HepG2 (cell line): ENCODE measurements at regions not wholly inside any gene's neighbourhood (a gene's known extent, or its start where the extent isn't known, plus 50 kb on each side); places are given as distances from the start of the nearest gene placed in this dataset.

Experiments used
- ATF2 ChIP-seq: sonication (generic); formaldehyde crosslinking; IDR thresholded peaks from 2 replicates; pipeline ENCODE4 v1.4.0; 2020; ENCODE audit warnings: missing genetic modification reagents
- CAMTA2 ChIP-seq: sonication (generic); formaldehyde crosslinking; IDR thresholded peaks from 2 replicates; pipeline ENCODE4 v1.4.0; 2020; ENCODE audit warnings: mild to moderate bottlenecking, missing genetic modification reagents, borderline replicate concordance
- CTCF ChIP-seq: sonication (generic); formaldehyde crosslinking; IDR thresholded peaks from 2 replicates; pipeline ENCODE4 v1.5.0; 2020; ENCODE audit warnings: mild to moderate bottlenecking, missing genetic modification reagents, moderate library complexity
- GATAD2A ChIP-seq: IDR thresholded peaks from 2 replicates; pipeline ENCODE4 v1.6.1; 2016
- MAFK ChIP-seq, 2 experiments: IDR thresholded peaks in 1 of 2; conservative IDR thresholded peaks in 1 of 2; 2 replicates each; pipeline ENCODE4 v1.6.1; 2011; ENCODE audit warnings: improper control_type of control experiment in 2 of 2, low read length in 2 of 2
- MTF1 ChIP-seq: sonication (generic); formaldehyde crosslinking; IDR thresholded peaks from 2 replicates; pipeline ENCODE4 v1.5.0; 2020; ENCODE audit warnings: missing genetic modification reagents
- POLR2A ChIP-seq, 2 experiments: IDR thresholded peaks; 2 replicates each; pipeline ENCODE4 v1.6.1; 2011; ENCODE audit warnings: low read depth in 2 of 2, low read length in 2 of 2, mild to moderate bottlenecking in 1 of 2, moderate library complexity in 1 of 2; ENCODE audit not compliant: insufficient read depth in 1 of 2
- SIN3A ChIP-seq: IDR thresholded peaks from 2 replicates; pipeline ENCODE4 v1.6.1; 2011; ENCODE audit warnings: low read depth, mild to moderate bottlenecking, control low read depth, low read length, borderline replicate concordance
- SKIL ChIP-seq: sonication (generic); formaldehyde crosslinking; IDR thresholded peaks from 2 replicates; pipeline ENCODE4 v1.8.0; 2022; ENCODE audit warnings: missing genetic modification reagents, mild to moderate bottlenecking, moderate library complexity, borderline replicate concordance
- TCF12 ChIP-seq, 2 experiments: fragments of 450-650 bp in 1 of 2; sonication (generic) in 1 of 2; formaldehyde crosslinking in 1 of 2; IDR thresholded peaks; 2 replicates each; pipeline versions ENCODE4 v1.6.1 to v1.8.0; 2017 to 2022; ENCODE audit warnings: antibody characterized with exemption in 1 of 2, mild to moderate bottlenecking in 1 of 2, missing genetic modification reagents in 1 of 2, moderate library complexity in 1 of 2

- TF ChIP-seq MAFK (conservative IDR thresholded peaks at IDR 0.05 in 1 of 2, IDR thresholded peaks at IDR 0.05 in 1 of 2; ENCODE audit: low read length in 2 of 2) (no peak), CAMTA2 (CRISPR knock-in tag) (no peak), TCF12 (IDR thresholded peaks at IDR 0.05) (no peak), TCF12 (CRISPR knock-in tag; IDR thresholded peaks at IDR 0.05) (no peak), CTCF (CRISPR knock-in tag) (no peak), SIN3A (no peak), POLR2A (IDR thresholded peaks at IDR 0.05; ENCODE audit: insufficient read depth in 1 of 2, low read depth in 2 of 2, low read length in 2 of 2) (no peak), GATAD2A (CRISPR knock-in tag) (no peak), ATF2 (CRISPR knock-in tag) (no peak), SKIL (CRISPR knock-in tag) (no peak), MTF1 (no peak)
Measured at GRCh38 chr4:41329361-41329760, 72.6 kb downstream of the UCHL1 start.
